H1 (cell line): ENCODE measurements at regions not wholly inside any gene's neighbourhood (a gene's known extent, or its start where the extent isn't known, plus 50 kb on each side); places are given as distances from the start of the nearest gene placed in this dataset.

Experiments
- BRCA1 ChIP-seq: IDR thresholded peaks from 2 replicates; pipeline ENCODE4 v1.6.1; 2012; ENCODE audit warnings: low read depth, low read length, improper control_type of control experiment
- CTBP2 ChIP-seq: IDR thresholded peaks from 2 replicates; pipeline ENCODE4 v1.7.0; 2011; ENCODE audit warnings: borderline replicate concordance, mild to moderate bottlenecking, moderate library complexity, mixed read lengths, low read length; ENCODE audit not compliant: insufficient read depth, insufficient read length
- CTCF ChIP-seq, 3 experiments: IDR thresholded peaks; 1 replicate in 2 of 3; 2 replicates in 1 of 3; pipeline versions ENCODE4 v1.5.1 to v1.6.1; 2011; ENCODE audit warnings: low read length in 3 of 3, mild to moderate bottlenecking in 3 of 3, inconsistent platforms in 2 of 3, low read depth in 1 of 3, moderate library complexity in 1 of 3; ENCODE audit not compliant: insufficient read depth in 1 of 3; ENCODE audit errors: control extremely low read depth in 1 of 3
- E2F6 ChIP-seq: IDR thresholded peaks from 2 replicates; pipeline ENCODE4 v1.6.1; 2012; ENCODE audit warnings: inconsistent platforms
- KDM4A ChIP-seq: IDR thresholded peaks from one replicate; pipeline ENCODE4 v1.7.1; 2012; ENCODE audit warnings: low read depth, mild to moderate bottlenecking, moderate library complexity, low read length, inconsistent platforms; ENCODE audit not compliant: severe bottlenecking
- TAF1 ChIP-seq: IDR thresholded peaks from 2 replicates; pipeline ENCODE4 v1.6.1; 2011; ENCODE audit warnings: mild to moderate bottlenecking, low read depth, low read length
- YY1 ChIP-seq: IDR thresholded peaks from 2 replicates; pipeline ENCODE4 v1.6.1; 2011; ENCODE audit warnings: low read depth, mild to moderate bottlenecking, low read length
- ZNF274 ChIP-seq: IDR thresholded peaks from 2 replicates; pipeline ENCODE4 v1.7.0; 2012; ENCODE audit warnings: low read length, borderline replicate concordance; ENCODE audit errors: extremely low read depth

- TF ChIP-seq CTCF (IDR thresholded peaks at IDR 0.05; ENCODE audit: control extremely low read depth in 1 of 3, insufficient read depth in 1 of 3, low read depth in 1 of 3, low read length in 3 of 3) (no peak), YY1 (no peak), E2F6 (no peak), BRCA1 (no peak), CTBP2 (no peak), KDM4A (no peak), ZNF274 (no peak), TAF1 (no peak)
Observed at GRCh38 chrX:136933611-136934145, 53.2 kb upstream of the RBMX start (continued).
